ENCODE measurements at regions not wholly inside any gene's neighbourhood (a gene's known extent, or its start where the extent isn't known, plus 50 kb on each side); places are given as distances from the start of the nearest gene placed in this dataset.

- DNase-seq, result no peak
- Mint-ChIP-seq H3K4me1 (peaks cover 41% of the 10 kb centered on the region), H3K4me3 (no peak overlapping the region), H3K9me3 (no peaks in the 10 kb centered on the region), H3K36me3 (ENCODE audit: low read depth) (no peaks in the 10 kb centered on the region), H3K27ac (no peak overlapping the region), H3K27me3 (no peaks in the 10 kb centered on the region)
- ChIA-PET CTCF (interaction anchor here (1.5 to 4.3 kb wide), 3 partner anchors 8 to 40 kb away, joined by 3 to 19 read pairs (median 5); no protein-coding TSS in a partner anchor), POLR2A (no interaction called here)
Measured at GRCh38 chr3:157097198-157097597, 62.7 kb downstream of the CCNL1 start.

- Mint-ChIP-seq H3K4me3 (no peak overlapping the region), H3K27ac (no peak overlapping the region), H3K27me3 (no peaks in the 10 kb centered on the region), H3K9me3 (no peaks in the 10 kb centered on the region), H3K4me1 (peaks cover 49% of the 10 kb centered on the region), H3K36me3 (ENCODE audit: low read depth) (no peaks in the 10 kb centered on the region)
- ChIA-PET POLR2A (no interaction called here), CTCF (interaction anchor here (1.2 to 1.7 kb wide), 3 partner anchors 15 to 41 kb away, joined by 3 to 5 read pairs (median 3); no protein-coding TSS in a partner anchor)
- no peak for DNase-seq
Measured at GRCh38 chr3:157096328-157096727, 63.6 kb downstream of the CCNL1 start.

Measured in activated CD4-positive, alpha-beta T cell treated with anti-CD3 and anti-CD28 coated beads, Interleukin-2, amount 10 ng/mL, durations not matched to agents 7 days and 5 days (primary cell).